Adrenal gland (tissue), 5 donors: ENCODE measurements at regions not wholly inside any gene's neighbourhood (a gene's known extent, or its start where the extent isn't known, plus 50 kb on each side); places are given as distances from the start of the nearest gene placed in this dataset.

Experiments used
- CTCF ChIP-seq, 6 experiments: fragments of 450-650 bp in 4 of 6; fragments of 200-600 bp in 2 of 6; sonication (generic) in 1 of 6; IDR thresholded peaks; 1 replicate in 5 of 6; 2 replicates in 1 of 6; pipeline versions ENCODE4 v1.5.1 to v1.8.0; 2016 to 2021; ENCODE audit warnings: antibody characterized with exemption in 6 of 6, mild to moderate bottlenecking in 2 of 6, moderate library complexity in 1 of 6
- POLR2A ChIP-seq, 2 donors: fragments of 450-650 bp; IDR thresholded peaks; one replicate each; pipeline ENCODE4 v1.6.1; 2017; ENCODE audit warnings: antibody characterized with exemption in 2 of 2, mild to moderate bottlenecking in 2 of 2, moderate library complexity in 1 of 2
- donor health status: DM: no; HTN: no; CAD: no.

GRCh38 chr12:41736436-41736835, 408.2 kb downstream of the GXYLT1 start:
- TF ChIP-seq POLR2A (IDR thresholded peaks at IDR 0.05) (no peak), CTCF (IDR thresholded peaks at IDR 0.05) (no peak)
